Lung (tissue), 11 donors: ENCODE measurements at regions not wholly inside any gene's neighbourhood (a gene's known extent, or its start where the extent isn't known, plus 50 kb on each side); places are given as distances from the start of the nearest gene placed in this dataset.

ENCODE experiments used
- ATAC-seq: fragments of 200-7000 bp; cut with Tn5 transposase; one replicate; pipeline ENCODE4 v1.9.1; 2020; ENCODE audit warnings: moderate number of reproducible peaks; ENCODE audit not compliant: insufficient read depth, low FRiP score
- DNase-seq, 3 donors: peaks; one replicate each; pipeline ENCODE4 v3.0.0-alpha.2; 2013 to 2017
- H3K27ac ChIP-seq, 2 donors: one replicate each; pipeline ENCODE4 v1.5.1; 2013; ENCODE audit warnings: mild to moderate bottlenecking in 2 of 2, moderate library complexity in 2 of 2, control low read depth in 1 of 2, inconsistent platforms in 1 of 2, low read depth in 1 of 2, low read length in 1 of 2
- H3K27me3 ChIP-seq, 3 donors: one replicate each; pipeline ENCODE4 v1.5.1; 2013; ENCODE audit warnings: low read length in 2 of 3; ENCODE audit not compliant: control insufficient read depth in 3 of 3, insufficient read depth in 3 of 3
- H3K36me3 ChIP-seq, 4 donors: one replicate each; pipeline ENCODE4 v1.5.1; 2013; ENCODE audit warnings: low read length in 4 of 4, mild to moderate bottlenecking in 1 of 4, moderate library complexity in 1 of 4; ENCODE audit not compliant: control insufficient read depth in 4 of 4, insufficient read depth in 4 of 4
- H3K4me1 ChIP-seq, 5 donors: one replicate each; pipeline ENCODE4 v1.5.1; 2013; ENCODE audit warnings: low read length in 5 of 5, mild to moderate bottlenecking in 2 of 5, moderate library complexity in 1 of 5; ENCODE audit not compliant: control insufficient read depth in 5 of 5, insufficient read depth in 5 of 5
- H3K4me3 ChIP-seq: one replicate; pipeline ENCODE4 v1.5.1; 2013; ENCODE audit warnings: mild to moderate bottlenecking, control low read depth, moderate library complexity
- H3K9ac ChIP-seq, 2 donors: one replicate each; pipeline ENCODE4 v1.5.1; 2013; ENCODE audit warnings: low read length in 2 of 2, control low read depth in 1 of 2; ENCODE audit not compliant: insufficient read depth in 1 of 2
- H3K9me3 ChIP-seq, 4 donors: one replicate each; pipeline ENCODE4 v1.5.1; 2013; ENCODE audit warnings: low read length in 3 of 4, mild to moderate bottlenecking in 1 of 4, moderate library complexity in 1 of 4; ENCODE audit not compliant: control insufficient read depth in 4 of 4, insufficient read depth in 3 of 4
- WGBS, 2 donors: extraction: QIAGEN DNeasy Blood & Tissue Kit; methylation state at CpG; one replicate each; pipeline ENCODE4 v1.1.7; 2013; 5-methylcytosine and 5-hydroxymethylcytosine counted together
- TF ChIP-seq, protein P1 (sequence below): IDR thresholded peaks from 2 replicates; pipeline ENCODE4 v1.5.1; 2012; ENCODE audit warnings: mild to moderate bottlenecking; ENCODE audit errors: control extremely low read depth, extremely low read depth
- donor health status: control.
- donor health status: control.
- donor health status: Bipolar disorder and iron deficiency.
- donor health status: healthy.
- donor health status: DM: yes; HTN: yes; CAD: no.

DNA sequence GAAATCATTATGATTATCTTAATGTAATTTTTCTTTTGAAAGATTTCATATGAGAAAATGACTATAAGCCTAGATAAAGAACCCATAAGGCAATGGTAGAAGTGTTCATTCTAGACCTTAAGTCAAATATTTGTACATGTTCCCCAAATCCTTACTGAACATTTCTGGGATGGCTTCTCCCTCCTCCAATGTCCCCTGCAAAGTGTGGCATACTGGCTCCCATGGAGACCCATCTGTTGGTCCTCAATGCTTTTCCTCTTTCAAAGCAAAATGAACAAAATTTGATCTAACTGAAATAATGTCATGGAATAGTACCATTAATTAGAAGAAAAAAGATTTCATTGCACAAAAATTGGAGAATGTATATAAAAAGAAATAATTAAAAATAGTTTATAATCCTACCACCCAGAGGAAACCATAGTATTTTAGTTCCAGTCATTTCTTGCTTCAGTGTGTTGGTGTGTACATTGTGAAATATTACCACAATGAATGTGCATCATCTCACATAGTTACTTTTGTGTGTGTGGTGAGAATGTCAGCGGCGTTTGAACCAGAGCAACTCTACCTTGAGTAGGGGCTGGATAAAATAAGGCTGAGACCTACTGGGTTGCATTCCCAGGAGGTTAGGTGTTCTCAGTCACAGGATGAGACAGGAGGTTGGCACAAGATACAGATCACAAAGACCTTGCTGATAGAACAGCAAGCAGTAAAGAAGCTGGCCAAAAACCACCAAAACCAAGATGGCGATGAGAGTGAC, 181.3 kb downstream of the UXS1 start:
- TF ChIP-seq, protein P1, sequence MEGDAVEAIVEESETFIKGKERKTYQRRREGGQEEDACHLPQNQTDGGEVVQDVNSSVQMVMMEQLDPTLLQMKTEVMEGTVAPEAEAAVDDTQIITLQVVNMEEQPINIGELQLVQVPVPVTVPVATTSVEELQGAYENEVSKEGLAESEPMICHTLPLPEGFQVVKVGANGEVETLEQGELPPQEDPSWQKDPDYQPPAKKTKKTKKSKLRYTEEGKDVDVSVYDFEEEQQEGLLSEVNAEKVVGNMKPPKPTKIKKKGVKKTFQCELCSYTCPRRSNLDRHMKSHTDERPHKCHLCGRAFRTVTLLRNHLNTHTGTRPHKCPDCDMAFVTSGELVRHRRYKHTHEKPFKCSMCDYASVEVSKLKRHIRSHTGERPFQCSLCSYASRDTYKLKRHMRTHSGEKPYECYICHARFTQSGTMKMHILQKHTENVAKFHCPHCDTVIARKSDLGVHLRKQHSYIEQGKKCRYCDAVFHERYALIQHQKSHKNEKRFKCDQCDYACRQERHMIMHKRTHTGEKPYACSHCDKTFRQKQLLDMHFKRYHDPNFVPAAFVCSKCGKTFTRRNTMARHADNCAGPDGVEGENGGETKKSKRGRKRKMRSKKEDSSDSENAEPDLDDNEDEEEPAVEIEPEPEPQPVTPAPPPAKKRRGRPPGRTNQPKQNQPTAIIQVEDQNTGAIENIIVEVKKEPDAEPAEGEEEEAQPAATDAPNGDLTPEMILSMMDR, result no peak
- Histone ChIP-seq H3K9me3 (peaks cover 0 to 1% (median 0%) of the 10 kb centered on the region in 4 donors), H3K9ac (no peak overlapping the region), H3K27ac (no peak overlapping the region), H3K27me3 (no peaks in the 10 kb centered on the region), H3K4me1 (no peaks in the 10 kb centered on the region), H3K36me3 (no peaks in the 10 kb centered on the region), H3K4me3 (no peak overlapping the region)
- no peak for DNase-seq
- WGBS, 2 donors, result 88 to 94% methylated on average over 3 of the region's 3 CpGs
- no peak for ATAC-seq

DNA sequence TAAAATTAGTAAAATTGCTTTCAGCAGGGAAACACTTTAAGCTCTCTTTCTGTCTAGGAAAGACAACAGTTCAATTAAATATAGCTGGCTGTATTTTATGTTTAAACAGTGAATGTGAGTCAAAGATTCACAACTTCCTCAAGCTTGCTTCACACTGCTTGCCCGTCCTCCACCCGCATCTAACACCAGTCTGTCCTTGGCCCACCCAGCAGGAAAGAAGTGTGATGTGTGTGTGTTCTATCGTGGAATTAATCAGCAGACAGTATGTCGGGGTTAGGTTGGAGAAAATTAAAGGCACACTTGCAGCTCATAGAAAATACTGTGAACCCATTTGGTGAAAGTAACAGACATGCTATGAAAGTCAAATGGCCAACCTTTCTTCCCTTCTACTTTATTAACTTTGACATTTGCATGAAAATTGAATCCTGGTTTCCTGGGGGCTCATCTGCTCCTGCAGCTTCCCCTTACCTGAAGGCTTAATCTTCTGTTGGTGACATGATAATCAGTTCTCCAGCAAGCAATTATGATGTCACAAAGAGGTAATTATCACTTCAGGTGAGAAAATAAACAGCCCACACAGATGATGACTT, 182.0 kb downstream of the UXS1 start:
- peaks cover 0 to 6% (median 0%) of the 10 kb centered on the region in 4 donors for H3K9me3 ChIP-seq
- H3K4me1 ChIP-seq, result no peaks in the 10 kb centered on the region
- no peaks in the 10 kb centered on the region for H3K27me3 ChIP-seq
- H3K36me3 ChIP-seq, result no peaks in the 10 kb centered on the region
- H3K9ac ChIP-seq, result no peak overlapping the region
- ATAC-seq, result no peak
- 57 to 62% methylated on average over 4 of the region's 4 CpGs for WGBS, 2 donors
- H3K27ac ChIP-seq, result peak overlapping the region in 1 of 2 donors; percentile 17
- H3K4me3 ChIP-seq, result no peak overlapping the region
- TF ChIP-seq, protein P1, result no peak
- DNase-seq, result no peak

DNA sequence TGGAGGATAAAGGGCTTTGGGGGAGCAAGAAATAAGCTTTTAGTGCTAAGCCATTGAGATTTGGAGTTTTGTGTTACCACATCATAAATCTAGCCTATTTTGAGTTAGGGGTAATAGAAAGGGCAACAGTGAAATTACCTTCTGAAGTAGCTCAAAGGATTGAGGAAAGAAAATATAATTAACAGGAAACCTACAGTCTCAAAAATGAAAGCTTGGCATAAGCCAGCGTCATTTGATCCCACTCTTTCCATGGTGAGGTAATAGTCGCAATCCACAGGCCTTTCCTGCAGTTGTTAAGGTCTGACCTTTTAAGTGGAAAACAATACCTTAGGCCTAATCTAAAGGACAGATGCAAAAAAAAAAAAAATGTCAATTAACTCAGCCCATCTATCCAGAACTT, 182.7 kb downstream of the UXS1 start:
- DNase-seq (peak in 1 of 3 donors; percentile 30), ATAC-seq (no peak)
- Histone ChIP-seq H3K4me1 (no peaks in the 10 kb centered on the region), H3K36me3 (no peaks in the 10 kb centered on the region), H3K27me3 (no peaks in the 10 kb centered on the region), H3K9me3 (peaks cover 0 to 8% (median 0%) of the 10 kb centered on the region in 4 donors), H3K4me3 (no peak overlapping the region), H3K27ac (peak overlapping the region in 1 of 2 donors; percentile 81), H3K9ac (no peak overlapping the region)
- WGBS, 2 donors, result 78 to 88% methylated on average over 2 of the region's 2 CpGs
- TF ChIP-seq, protein P1, result no peak
